Transverse colon (tissue), 4 donors: ENCODE measurements at regions not wholly inside any gene's neighbourhood (a gene's known extent, or its start where the extent isn't known, plus 50 kb on each side); places are given as distances from the start of the nearest gene placed in this dataset.

Experiments used
- DNase-seq: peaks from one replicate; pipeline ENCODE4 v3.0.0-alpha.2; 2019
- H3K27ac ChIP-seq, 4 donors: fragments of 200-600 bp; sonication (generic); 2 replicates each; pipeline ENCODE4 v1.5.1; 2016 to 2018; ENCODE audit warnings: inconsistent platforms in 4 of 4
- H3K27me3 ChIP-seq: fragments of 200-600 bp; sonication (generic); 2 replicates; pipeline ENCODE4 v1.5.1; 2017; ENCODE audit warnings: inconsistent platforms
- H3K36me3 ChIP-seq, 4 donors: fragments of 200-600 bp; sonication (generic); 2 replicates each; pipeline ENCODE4 v1.5.1; 2017 to 2019; ENCODE audit warnings: inconsistent platforms in 4 of 4
- H3K4me1 ChIP-seq, 4 donors: fragments of 200-600 bp; sonication (generic); 2 replicates each; pipeline ENCODE4 v1.5.1; 2017 to 2020; ENCODE audit warnings: inconsistent platforms in 4 of 4
- H3K4me3 ChIP-seq, 4 donors: fragments of 200-600 bp; sonication (generic); 1 replicate in 1 of 4; 2 replicates in 3 of 4; pipeline versions ENCODE4 v1.5.1 to v1.6.1; 2017 to 2019; ENCODE audit warnings: inconsistent platforms in 4 of 4
- H3K9me3 ChIP-seq, 2 donors: fragments of 200-600 bp; sonication (generic); 2 replicates each; pipeline ENCODE4 v1.5.1; 2017 to 2019; ENCODE audit warnings: inconsistent platforms in 2 of 2
- EP300 ChIP-seq: sonication (generic); formaldehyde crosslinking; IDR thresholded peaks from one replicate; pipeline ENCODE4 v1.6.1; 2017; ENCODE audit warnings: antibody characterized with exemption, low read depth
- POLR2A ChIP-seq: fragments of 450-650 bp; IDR thresholded peaks from one replicate; pipeline ENCODE4 v1.6.1; 2016; ENCODE audit warnings: antibody characterized with exemption, mild to moderate bottlenecking, moderate library complexity
- POLR2AphosphoS5 ChIP-seq, 3 donors: sonication (generic); formaldehyde crosslinking; IDR thresholded peaks; one replicate each; pipeline ENCODE4 v1.6.1; 2016; ENCODE audit warnings: antibody characterized with exemption in 3 of 3
- WGBS, 2 donors: methylation state at CpG; one replicate each; pipeline ENCODE4 v1.1.5; 2018; ENCODE audit warnings: low coverage in 1 of 2; 5-methylcytosine and 5-hydroxymethylcytosine counted together
- in situ Hi-C, 4 donors: fragments of 200-750 bp; cut with MboI; loops; one replicate each; pipeline versions ENCODE4 v1.15.0 to v1.15.1; 2017; ENCODE audit warnings: low sequenced_read_pairs in 3 of 4, low pct_ligation_motif_present in 1 of 4, low pct_unique_long_range_greater_than_20kb in 1 of 4
- intact Hi-C: fragments of 100-400 bp; cut with DNase I; formaldehyde crosslinking; loops from one replicate; pipeline ENCODE4 v1.15.1; 2023; ENCODE audit warnings: low total_unique reads
- TF ChIP-seq, protein P1 (sequence below), 5 experiments: fragments of 200-600 bp in 3 of 5; fragments of 450-650 bp in 2 of 5; sonication (generic) in 3 of 5; IDR thresholded peaks; 1 replicate in 2 of 5; 2 replicates in 3 of 5; pipeline ENCODE4 v1.5.1; 2016 to 2017; ENCODE audit warnings: antibody characterized with exemption in 5 of 5, inconsistent platforms in 3 of 5, mild to moderate bottlenecking in 2 of 5, moderate library complexity in 1 of 5

DNA sequence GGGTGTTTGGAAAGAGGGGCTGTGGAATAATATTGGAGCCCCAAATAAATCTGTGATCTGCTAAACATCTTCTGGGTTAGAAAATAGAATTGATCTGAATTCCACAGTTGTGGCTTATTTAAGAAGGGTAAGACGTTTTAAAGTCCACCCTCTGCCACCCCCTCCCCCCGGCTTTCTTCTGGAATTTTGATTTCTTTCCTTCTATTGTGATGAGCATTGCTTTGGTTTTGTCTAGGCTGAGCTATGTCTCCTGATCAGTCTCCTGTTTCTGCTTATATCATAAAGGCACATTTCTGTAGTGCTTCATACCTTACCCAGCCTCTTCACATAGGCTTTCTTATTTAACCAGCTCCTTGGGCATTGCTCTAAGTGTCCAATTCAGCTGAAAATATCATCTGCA, 77.3 kb upstream of the SLC38A2 start:
- peaks cover 0 to 26% (median 8%) of the 10 kb centered on the region in 4 donors for H3K4me1 ChIP-seq
- intact Hi-C loops (no loop called here), in situ Hi-C loops (no loop called here)
- WGBS, 2 donors: 75 to 84% methylated on average over 2 of the region's 2 CpGs
- DNase-seq: no peak
- H3K4me3 ChIP-seq: no peak overlapping the region
- no peak for TF ChIP-seq EP300
- TF ChIP-seq POLR2AphosphoS5 (IDR thresholded peaks at IDR 0.05): no peak
- no peak for TF ChIP-seq POLR2A
- TF ChIP-seq, protein P1, sequence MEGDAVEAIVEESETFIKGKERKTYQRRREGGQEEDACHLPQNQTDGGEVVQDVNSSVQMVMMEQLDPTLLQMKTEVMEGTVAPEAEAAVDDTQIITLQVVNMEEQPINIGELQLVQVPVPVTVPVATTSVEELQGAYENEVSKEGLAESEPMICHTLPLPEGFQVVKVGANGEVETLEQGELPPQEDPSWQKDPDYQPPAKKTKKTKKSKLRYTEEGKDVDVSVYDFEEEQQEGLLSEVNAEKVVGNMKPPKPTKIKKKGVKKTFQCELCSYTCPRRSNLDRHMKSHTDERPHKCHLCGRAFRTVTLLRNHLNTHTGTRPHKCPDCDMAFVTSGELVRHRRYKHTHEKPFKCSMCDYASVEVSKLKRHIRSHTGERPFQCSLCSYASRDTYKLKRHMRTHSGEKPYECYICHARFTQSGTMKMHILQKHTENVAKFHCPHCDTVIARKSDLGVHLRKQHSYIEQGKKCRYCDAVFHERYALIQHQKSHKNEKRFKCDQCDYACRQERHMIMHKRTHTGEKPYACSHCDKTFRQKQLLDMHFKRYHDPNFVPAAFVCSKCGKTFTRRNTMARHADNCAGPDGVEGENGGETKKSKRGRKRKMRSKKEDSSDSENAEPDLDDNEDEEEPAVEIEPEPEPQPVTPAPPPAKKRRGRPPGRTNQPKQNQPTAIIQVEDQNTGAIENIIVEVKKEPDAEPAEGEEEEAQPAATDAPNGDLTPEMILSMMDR (IDR thresholded peaks at IDR 0.05): no peak
- H3K27me3 ChIP-seq: no peaks in the 10 kb centered on the region
- no peaks in the 10 kb centered on the region for H3K9me3 ChIP-seq
- no peak overlapping the region for H3K27ac ChIP-seq
- no peaks in the 10 kb centered on the region for H3K36me3 ChIP-seq

DNA sequence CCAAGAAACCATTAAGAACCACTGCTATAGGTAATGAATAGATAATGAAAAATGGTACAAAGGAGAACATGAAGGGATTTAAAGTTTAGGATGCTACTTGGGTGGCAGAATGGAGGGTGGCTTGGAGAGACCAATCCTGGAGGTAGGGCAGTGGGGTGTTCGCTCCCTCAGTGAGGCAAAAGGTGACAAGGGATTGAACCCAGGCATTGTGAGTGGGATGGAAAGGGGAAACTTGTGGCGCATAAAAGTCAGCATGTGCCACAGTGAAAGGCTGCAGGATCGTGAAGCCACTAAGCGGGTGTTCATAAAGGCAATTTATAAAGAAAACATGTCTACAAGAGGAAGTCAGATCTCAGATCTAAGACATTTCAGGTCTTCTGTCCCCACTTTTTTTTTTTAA, 76.7 kb upstream of the SLC38A2 start:
- 90 to 91% methylated on average over 4 of the region's 4 CpGs for WGBS, 2 donors
- no peak for TF ChIP-seq EP300
- TF ChIP-seq, protein P1 (IDR thresholded peaks at IDR 0.05): no peak
- no peak for TF ChIP-seq POLR2A
- no peak for TF ChIP-seq POLR2AphosphoS5 (IDR thresholded peaks at IDR 0.05)
- Histone ChIP-seq H3K9me3 (no peaks in the 10 kb centered on the region), H3K4me3 (no peak overlapping the region), H3K27me3 (no peaks in the 10 kb centered on the region), H3K4me1 (peaks cover 0 to 26% (median 9%) of the 10 kb centered on the region in 4 donors), H3K36me3 (no peaks in the 10 kb centered on the region), H3K27ac (no peak overlapping the region)
- in situ Hi-C loops (no loop called here), intact Hi-C loops (no loop called here)
- DNase-seq: no peak

GRCh38 chr12:46446645-46447044, 74.1 kb upstream of the SLC38A2 start:
- 54 to 61% methylated on average over 2 of the region's 2 CpGs for WGBS, 2 donors
- Histone ChIP-seq H3K4me3 (no peak overlapping the region), H3K27ac (no peak overlapping the region), H3K36me3 (no peaks in the 10 kb centered on the region), H3K9me3 (no peaks in the 10 kb centered on the region), H3K4me1 (peaks cover 0 to 26% (median 9%) of the 10 kb centered on the region in 4 donors), H3K27me3 (no peaks in the 10 kb centered on the region)
- DNase-seq: no peak
- intact Hi-C loops (no loop called here), in situ Hi-C loops (no loop called here)
- TF ChIP-seq, protein P1 (IDR thresholded peaks at IDR 0.05): no peak
- TF ChIP-seq POLR2A (no peak), POLR2AphosphoS5 (IDR thresholded peaks at IDR 0.05) (no peak), EP300 (no peak)

GRCh38 chr12:46445551-46446235, 73.1 kb upstream of the SLC38A2 start:
- in situ Hi-C loops (no loop called here), intact Hi-C loops (no loop called here)
- no peak for DNase-seq
- H3K9me3 ChIP-seq: no peaks in the 10 kb centered on the region
- no peak overlapping the region for H3K4me3 ChIP-seq
- no peaks in the 10 kb centered on the region for H3K36me3 ChIP-seq
- H3K4me1 ChIP-seq: peaks cover 0 to 22% (median 9%) of the 10 kb centered on the region in 4 donors
- H3K27ac ChIP-seq: no peak overlapping the region
- no peak for TF ChIP-seq POLR2A
- no peak for TF ChIP-seq EP300
- TF ChIP-seq, protein P1 (IDR thresholded peaks at IDR 0.05): no peak
- H3K27me3 ChIP-seq: no peaks in the 10 kb centered on the region
- 30 to 55% methylated on average over 2 of the region's 2 CpGs for WGBS, 2 donors
